HG03442 (cell line): ENCODE measurements at regions not wholly inside any gene's neighbourhood (a gene's known extent, or its start where the extent isn't known, plus 50 kb on each side); places are given as distances from the start of the nearest gene placed in this dataset.

Experiments used
- ATAC-seq: cut with Tn5 transposase; IDR thresholded peaks from one replicate; pipeline ENCODE4 v1.9.1; 2021; ENCODE audit warnings: mild to moderate bottlenecking, moderate library complexity; ENCODE audit not compliant: unreplicated experiment

- ATAC-seq = no peak
Measured at GRCh38 chr13:88526853-88527215, 855.7 kb downstream of the SLITRK5 start.

DNA sequence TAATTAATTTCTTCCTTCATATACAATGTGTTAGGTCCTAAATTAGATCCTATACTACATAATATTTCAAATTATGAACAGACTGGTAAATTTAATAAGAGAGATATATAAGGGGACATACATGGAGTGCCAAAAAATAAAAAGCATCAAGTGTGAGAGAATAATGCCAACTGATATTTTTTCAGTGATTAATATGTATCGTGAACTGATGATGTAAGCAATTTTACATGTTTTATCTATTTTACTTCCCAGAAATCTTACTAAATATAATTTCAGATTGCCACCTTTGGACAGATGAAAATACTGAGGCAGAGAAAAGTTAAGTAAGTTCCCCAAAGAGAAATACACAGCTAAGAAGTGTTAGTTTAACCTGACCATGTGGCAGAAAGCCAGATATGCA lies 870.8 kb downstream of the SLITRK5 start:
- no peak for ATAC-seq

GRCh38 chr13:88544836-88545235 lies 873.7 kb downstream of the SLITRK5 start:
- no peak for ATAC-seq

DNA sequence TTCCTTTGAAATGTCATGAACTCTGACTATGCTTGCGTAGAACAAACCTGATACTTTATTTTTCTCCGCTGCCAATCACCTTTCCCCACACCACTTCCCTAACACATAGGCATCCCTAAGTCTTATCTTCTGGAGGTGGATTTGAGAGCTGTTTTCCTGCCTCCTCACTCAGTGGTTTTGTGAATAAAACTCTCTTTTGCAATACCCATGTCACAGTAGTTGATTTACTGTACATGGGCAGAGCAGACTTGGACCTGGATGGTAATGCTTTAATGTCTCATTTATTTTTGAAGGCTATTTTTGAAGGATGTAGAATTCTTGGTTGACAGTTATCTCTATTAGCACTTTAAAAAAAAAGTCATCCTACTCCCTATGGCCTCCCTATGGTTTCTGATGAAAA lies 881.8 kb downstream of the SLITRK5 start:
- no peak for ATAC-seq

- ATAC-seq = no peak
Measured at GRCh38 chr13:88565566-88565965, 894.4 kb downstream of the SLITRK5 start.

DNA sequence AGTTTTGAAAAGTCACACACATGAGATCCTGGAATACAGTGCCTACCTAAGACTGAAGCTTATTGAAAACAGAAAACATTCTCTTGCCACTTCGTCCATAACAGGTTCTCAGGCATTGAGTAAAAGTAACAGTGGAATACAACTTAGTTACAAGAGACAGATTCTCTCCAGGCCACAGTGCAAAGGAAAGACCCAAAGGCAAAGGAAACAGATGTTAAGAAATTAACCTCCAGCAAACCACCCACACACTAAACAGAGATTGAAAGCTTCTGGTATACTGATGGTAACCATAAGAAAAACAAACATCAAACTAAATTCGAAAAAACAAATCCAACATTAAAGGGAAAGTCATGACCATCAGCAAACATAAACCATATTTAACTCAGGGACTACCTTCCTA lies 914.7 kb downstream of the SLITRK5 start:
- ATAC-seq = no peak

GRCh38 chr13:88586263-88586662 lies 915.1 kb downstream of the SLITRK5 start:
- ATAC-seq = no peak

DNA sequence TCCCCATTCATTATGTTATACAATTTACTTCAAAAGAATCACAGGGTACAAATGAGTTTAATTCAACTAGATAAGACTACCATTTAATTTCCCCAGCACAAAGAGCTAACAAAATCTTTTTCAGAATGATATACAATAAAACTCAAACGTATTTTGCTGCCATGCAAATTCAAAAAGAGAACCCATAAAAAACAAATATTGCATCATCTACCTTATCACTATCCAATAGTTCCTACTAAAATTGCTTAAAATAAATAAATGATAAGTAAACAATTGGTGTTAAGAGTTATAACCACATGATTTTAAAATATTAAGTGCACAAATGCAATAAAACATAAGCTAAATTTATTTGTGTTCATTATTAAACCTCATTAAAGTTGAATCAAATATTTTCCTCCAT lies 919.4 kb downstream of the SLITRK5 start:
- no peak for ATAC-seq

DNA sequence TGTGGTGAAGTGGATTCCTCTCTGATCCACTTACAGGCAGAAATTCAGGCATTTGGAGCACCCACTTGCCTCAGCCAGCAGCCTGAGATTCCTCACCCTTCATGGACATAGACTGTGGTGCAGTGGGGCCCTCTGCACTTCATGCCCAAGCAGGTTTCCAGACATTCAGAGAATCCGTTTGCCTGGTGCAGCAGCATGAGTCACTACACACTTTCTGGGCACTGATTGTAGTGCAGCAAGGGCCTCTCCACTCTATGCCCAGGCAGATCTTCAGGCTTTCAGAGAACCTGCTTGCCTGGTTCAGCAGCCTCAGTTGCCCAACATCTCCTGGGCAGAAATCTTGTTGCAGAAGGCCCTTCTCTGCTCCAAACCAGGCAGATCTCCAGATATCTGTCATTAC lies 920.9 kb downstream of the SLITRK5 start:
- ATAC-seq = no peak

DNA sequence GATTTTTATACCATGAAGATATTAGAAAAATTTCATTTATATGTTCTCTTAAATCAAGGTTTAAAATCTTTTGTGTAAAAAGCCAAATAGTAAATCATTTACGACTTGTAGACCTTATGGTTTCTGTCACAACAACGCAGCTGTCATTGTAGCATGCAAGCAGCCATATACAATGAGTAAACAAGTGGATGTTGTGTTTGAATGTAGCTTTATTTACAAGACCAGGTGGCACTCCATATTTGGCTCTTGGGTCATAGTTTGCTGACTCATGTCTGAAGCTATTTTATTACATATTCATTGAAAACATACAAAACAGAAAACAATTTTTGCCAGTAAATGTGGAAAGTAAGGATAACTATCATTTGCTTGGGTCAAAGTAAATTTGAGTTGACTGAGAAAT lies 930.8 kb downstream of the SLITRK5 start:
- no peak for ATAC-seq

DNA sequence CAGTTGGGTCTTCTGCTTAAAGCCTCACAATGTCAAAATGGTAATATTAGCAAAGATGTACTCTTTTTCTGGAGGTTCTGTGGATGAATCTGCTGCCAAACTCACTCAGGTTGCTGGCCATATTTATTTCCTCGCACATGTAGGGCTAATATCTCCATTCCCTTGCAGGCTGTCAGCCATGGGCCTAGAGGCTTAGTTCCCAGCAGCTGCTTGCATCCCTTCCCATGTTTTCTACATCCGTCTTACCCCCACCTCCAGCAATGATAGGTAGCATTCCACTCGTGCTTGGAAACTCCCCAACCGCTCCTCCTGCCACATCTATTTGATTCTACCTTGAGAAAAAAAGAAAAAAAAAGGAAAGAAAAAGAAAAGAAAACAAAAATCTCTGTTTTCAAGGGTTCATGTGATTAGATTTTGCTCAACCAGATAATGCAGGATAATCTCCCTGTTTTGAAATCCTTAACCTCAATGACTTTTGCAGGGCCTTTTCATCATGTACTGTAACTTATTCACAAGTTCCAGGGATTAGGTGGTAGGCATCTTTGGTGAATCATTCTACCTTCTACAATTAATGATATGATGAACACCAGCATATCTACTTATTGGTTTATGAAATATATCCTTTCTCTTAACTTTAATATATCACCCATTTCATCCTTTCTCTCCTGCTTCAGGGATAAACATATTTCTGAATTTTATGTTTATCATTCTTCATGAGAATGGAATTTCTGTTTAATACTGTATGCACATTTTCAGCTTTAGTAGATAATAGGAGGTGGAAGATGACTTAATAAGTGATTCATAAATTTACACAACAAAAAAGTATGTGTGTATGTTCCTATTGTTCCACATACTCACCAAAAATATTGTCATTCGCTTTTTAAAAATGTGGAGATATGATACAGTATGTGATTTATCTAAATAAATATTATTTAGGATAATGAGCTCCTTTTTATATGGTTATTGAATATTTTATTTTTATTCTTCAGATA lies 931.9 kb downstream of the SLITRK5 start:
- no peak for ATAC-seq

GRCh38 chr13:88617176-88617575 lies 946.0 kb downstream of the SLITRK5 start:
- no peak for ATAC-seq

DNA sequence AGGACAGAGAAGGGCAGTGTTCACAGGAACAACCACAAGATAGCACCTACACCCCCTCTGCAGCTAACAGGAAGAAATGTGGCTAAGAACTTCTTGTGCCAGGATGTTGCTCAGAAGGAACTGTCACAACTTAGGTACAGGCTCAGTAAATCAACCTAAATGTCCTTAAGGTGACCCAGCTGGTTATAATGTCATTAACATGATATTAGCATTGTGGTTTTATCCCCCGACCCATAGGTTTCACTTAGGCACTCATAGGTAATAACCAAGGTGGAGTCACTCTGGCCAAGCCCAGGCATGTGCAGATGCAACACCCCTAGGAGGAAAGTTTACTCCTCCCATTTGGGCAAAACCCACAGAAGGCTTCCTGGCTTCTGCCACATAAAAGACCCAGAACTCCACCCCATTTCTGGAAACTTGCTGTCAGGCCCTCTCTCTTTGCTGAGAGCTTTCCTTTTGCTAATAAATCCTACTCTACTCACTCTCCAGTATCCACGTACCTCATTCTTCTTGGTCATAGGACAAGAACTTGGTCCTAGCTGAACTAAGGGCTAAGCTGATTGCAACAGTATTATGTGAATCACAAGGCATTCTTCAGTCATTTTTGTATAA lies 951.3 kb downstream of the SLITRK5 start:
- no peak for ATAC-seq

GRCh38 chr13:88623150-88623549 lies 952.0 kb downstream of the SLITRK5 start:
- ATAC-seq = no peak

GRCh38 chr13:88627071-88627470 lies 955.9 kb downstream of the SLITRK5 start:
- ATAC-seq = no peak

DNA sequence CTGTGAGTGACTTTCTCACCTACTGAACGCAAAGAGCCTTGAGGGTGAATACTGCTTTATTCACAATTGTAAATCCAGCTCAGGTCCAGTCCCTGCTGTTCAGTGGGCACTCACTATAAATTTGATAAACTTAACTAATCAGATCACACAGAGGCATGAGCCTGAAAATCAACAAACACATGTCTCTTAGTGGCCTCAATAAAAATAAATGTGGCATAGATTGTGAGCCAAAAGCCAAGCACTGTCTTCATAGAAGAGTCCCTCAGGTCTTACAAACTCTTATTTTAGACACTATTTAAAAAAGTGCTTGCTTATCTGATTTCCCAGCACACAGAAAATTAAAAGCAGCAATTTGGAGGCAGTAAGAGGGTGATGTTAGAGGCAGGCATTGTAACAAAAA lies 957.7 kb downstream of the SLITRK5 start:
- ATAC-seq = no peak

- ATAC-seq = no peak
Measured at GRCh38 chr13:88637935-88638334, 966.8 kb downstream of the SLITRK5 start.

- ATAC-seq = no peak
Measured at GRCh38 chr13:88643233-88643632, 972.1 kb downstream of the SLITRK5 start.

DNA sequence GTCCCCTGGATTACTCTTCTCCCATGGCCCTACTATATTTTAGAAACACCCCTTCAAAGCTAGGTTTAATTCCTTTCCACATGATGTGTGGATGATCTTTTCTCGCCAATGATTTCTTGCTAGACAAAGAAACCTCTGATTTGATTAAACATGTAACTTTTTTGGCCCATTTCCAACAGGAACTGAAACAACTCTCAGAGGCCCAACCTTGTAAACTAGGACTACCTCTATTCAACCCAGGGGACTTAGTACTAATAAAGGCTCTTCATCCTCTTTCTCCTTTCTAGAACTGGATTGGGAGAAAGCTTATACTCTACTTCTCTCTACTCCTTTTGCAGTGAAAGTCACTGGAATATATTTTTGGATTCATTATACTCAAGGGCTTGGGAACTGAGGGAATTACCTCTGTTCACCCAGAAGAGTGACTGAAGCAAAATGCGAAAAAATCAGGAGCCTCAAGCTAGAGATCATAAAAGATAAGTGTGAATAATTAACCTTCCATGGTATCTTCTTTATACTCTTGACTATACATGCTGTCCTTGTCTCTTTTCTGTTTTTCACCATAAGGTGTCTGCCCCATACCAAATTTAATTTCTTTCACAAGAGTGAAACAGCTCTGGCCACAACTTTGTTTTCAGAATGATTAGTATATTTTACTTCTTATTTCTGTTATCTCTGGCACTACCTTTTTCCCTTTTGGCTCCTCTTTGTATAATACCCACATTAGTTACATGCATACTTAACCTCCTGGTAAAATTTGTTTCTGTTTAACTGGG lies 977.6 kb downstream of the SLITRK5 start:
- no peak for ATAC-seq

DNA sequence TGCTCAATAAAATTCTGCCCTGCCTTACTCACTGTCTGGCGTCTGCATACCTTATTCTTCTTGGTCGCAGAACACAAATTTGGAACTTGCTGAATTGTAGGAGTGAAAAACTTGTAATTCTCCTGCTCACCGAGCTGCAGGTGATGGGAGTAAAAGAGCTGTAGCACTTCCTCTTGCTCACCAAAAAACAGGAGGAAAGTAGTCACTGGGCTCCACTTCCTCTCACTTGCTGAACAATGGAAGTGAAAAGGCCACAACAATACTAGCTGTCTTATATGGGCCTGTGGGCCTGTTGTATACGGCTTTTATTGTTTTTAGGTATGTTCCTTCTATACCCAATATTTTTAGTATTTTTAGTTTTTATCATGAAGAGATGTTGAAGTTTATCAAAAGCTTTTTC lies 978.7 kb downstream of the SLITRK5 start:
- ATAC-seq = no peak

DNA sequence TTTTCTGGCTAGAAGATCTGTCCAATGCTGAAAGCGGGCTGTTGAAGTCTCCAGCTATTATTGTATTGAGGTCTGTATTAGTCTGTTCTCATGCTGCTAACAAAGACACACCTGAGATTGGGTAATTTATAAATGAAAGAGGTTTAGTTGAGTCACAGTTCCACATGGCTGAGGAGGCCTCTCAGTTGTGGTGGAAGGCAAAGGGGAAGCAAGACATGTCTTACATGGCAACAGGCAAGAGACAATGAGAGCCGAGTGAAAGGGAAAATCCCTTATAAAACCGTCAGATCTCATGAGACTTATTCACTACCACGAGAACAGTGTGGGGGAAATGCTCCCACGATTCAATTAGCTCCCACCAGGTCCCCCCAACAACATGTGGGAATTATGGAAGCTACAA lies 980.4 kb downstream of the SLITRK5 start:
- ATAC-seq = peak; percentile 36

- no peak for ATAC-seq
Measured at GRCh38 chr13:88656751-88657150, 985.6 kb downstream of the SLITRK5 start.
